Liver (tissue), 8 donors: ENCODE measurements at regions not wholly inside any gene's neighbourhood (a gene's known extent, or its start where the extent isn't known, plus 50 kb on each side); places are given as distances from the start of the nearest gene placed in this dataset.

ENCODE experiments used
- DNase-seq: peaks from one replicate; pipeline ENCODE4 v3.0.0-alpha.2; 2017; ENCODE audit warnings: low spot score
- H3K27ac ChIP-seq, 2 donors: one replicate each; pipeline ENCODE4 v1.7.0; 2013; ENCODE audit warnings: inconsistent platforms in 2 of 2, low read length in 2 of 2, control low read depth in 1 of 2, low read depth in 1 of 2, mild to moderate bottlenecking in 1 of 2
- H3K27me3 ChIP-seq, 4 donors: one replicate each; pipeline versions ENCODE4 v1.6.1 to v1.7.0; 2013; ENCODE audit warnings: low read length in 3 of 4, inconsistent platforms in 1 of 4, mild to moderate bottlenecking in 1 of 4, moderate library complexity in 1 of 4; ENCODE audit not compliant: control insufficient read depth in 4 of 4, insufficient read depth in 4 of 4
- H3K36me3 ChIP-seq, 4 donors: one replicate each; pipeline versions ENCODE4 v1.6.1 to v1.7.0; 2013; ENCODE audit warnings: low read length in 3 of 4, mild to moderate bottlenecking in 3 of 4, low read depth in 1 of 4, moderate library complexity in 1 of 4; ENCODE audit not compliant: control insufficient read depth in 4 of 4, insufficient read depth in 3 of 4
- H3K4me1 ChIP-seq, 4 donors: one replicate each; pipeline versions ENCODE4 v1.6.1 to v1.7.0; 2013; ENCODE audit warnings: low read length in 3 of 4, mild to moderate bottlenecking in 3 of 4, moderate library complexity in 1 of 4; ENCODE audit not compliant: control insufficient read depth in 4 of 4, insufficient read depth in 4 of 4
- H3K4me3 ChIP-seq, 3 donors: one replicate each; pipeline versions ENCODE4 v1.6.1 to v1.7.0; 2013; ENCODE audit warnings: low read length in 3 of 3, control low read depth in 1 of 3, low read depth in 1 of 3, mild to moderate bottlenecking in 1 of 3
- H3K9ac ChIP-seq, 2 donors: one replicate each; pipeline ENCODE4 v1.7.0; 2013; ENCODE audit warnings: low read length in 2 of 2, mild to moderate bottlenecking in 2 of 2, moderate library complexity in 2 of 2, control low read depth in 1 of 2, low read depth in 1 of 2
- H3K9me3 ChIP-seq, 4 donors: one replicate each; pipeline versions ENCODE4 v1.6.1 to v1.7.0; 2013; ENCODE audit warnings: low read length in 3 of 4; ENCODE audit not compliant: control insufficient read depth in 4 of 4
- EGR1 ChIP-seq, 2 donors: IDR thresholded peaks; 2 replicates each; pipeline ENCODE4 v1.6.1; 2016 to 2018; ENCODE audit warnings: antibody characterized with exemption in 2 of 2, low read depth in 2 of 2
- FOXA1 ChIP-seq: IDR thresholded peaks from 2 replicates; pipeline ENCODE4 v1.6.1; 2016; ENCODE audit warnings: antibody characterized with exemption
- GABPA ChIP-seq, 2 donors: IDR thresholded peaks in 1 of 2; conservative IDR thresholded peaks in 1 of 2; 2 replicates each; pipeline ENCODE4 v1.6.1; 2016; ENCODE audit warnings: antibody characterized with exemption in 2 of 2, mild to moderate bottlenecking in 1 of 2, moderate library complexity in 1 of 2
- HNF4G ChIP-seq: IDR thresholded peaks from 2 replicates; pipeline ENCODE4 v1.6.1; 2016; ENCODE audit warnings: antibody characterized with exemption
- JUND ChIP-seq, 2 donors: IDR thresholded peaks; 2 replicates each; pipeline ENCODE4 v1.6.1; 2016; ENCODE audit warnings: antibody characterized with exemption in 2 of 2
- RXRA ChIP-seq, 2 donors: IDR thresholded peaks; 2 replicates each; pipeline ENCODE4 v1.6.1; 2017 to 2018; ENCODE audit warnings: antibody characterized with exemption in 2 of 2, mild to moderate bottlenecking in 1 of 2
- YY1 ChIP-seq: IDR thresholded peaks from 2 replicates; pipeline ENCODE4 v1.6.1; 2016; ENCODE audit warnings: antibody characterized with exemption, mild to moderate bottlenecking
- WGBS: extraction: QIAGEN DNeasy Blood & Tissue Kit; methylation state at CpG from one replicate; pipeline ENCODE4 v1.1.7; 2013; 5-methylcytosine and 5-hydroxymethylcytosine counted together
- TF ChIP-seq, protein P1 (sequence below): IDR thresholded peaks from 2 replicates; pipeline ENCODE4 v1.6.1; 2016; ENCODE audit warnings: antibody characterized with exemption
- TF ChIP-seq, protein P2 (sequence below): IDR thresholded peaks from 2 replicates; pipeline ENCODE4 v1.6.1; 2016; ENCODE audit warnings: antibody characterized with exemption, mild to moderate bottlenecking
- TF ChIP-seq, protein P3 (sequence below): IDR thresholded peaks from 2 replicates; pipeline ENCODE4 v1.6.1; 2016; ENCODE audit warnings: antibody characterized with exemption
- TF ChIP-seq, protein P4 (sequence below): fragments of 150-350 bp; IDR thresholded peaks from 2 replicates; pipeline ENCODE4 v1.5.1; 2017; ENCODE audit warnings: improper control_type of control experiment, low read depth, low read length; ENCODE audit not compliant: missing input control
- donor health status: healthy.
- donor health status: healthy.
- donor health status: healthy.
- donor health status: healthy.
- donor health status: healthy.

DNA sequence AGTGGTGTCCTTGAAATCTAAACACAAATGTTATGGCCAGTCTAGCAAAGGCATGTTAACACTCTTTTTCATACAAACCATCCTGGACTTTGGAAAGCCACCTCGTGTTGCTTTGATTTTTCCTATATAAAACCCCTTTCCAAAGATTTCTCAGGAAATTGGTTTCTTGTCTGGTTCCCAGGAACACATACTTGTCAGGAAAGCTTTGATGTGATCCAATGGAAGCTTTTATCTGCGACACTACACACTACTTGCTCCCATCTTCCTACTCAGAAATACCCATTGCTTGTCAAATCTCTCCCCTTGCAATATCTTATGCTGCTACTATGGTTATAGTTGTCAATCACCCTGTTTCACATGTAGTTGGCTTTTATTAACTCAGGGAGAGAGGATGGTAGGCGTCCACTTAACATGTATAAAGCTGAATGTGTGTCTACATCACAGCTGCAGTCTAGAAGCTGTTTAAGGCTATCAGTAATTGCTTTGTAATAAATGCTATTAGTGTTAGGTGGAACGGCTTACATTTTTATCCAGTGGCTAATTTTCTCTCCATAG lies 189.6 kb downstream of the GPAM start (continued):
- TF ChIP-seq, protein P1, sequence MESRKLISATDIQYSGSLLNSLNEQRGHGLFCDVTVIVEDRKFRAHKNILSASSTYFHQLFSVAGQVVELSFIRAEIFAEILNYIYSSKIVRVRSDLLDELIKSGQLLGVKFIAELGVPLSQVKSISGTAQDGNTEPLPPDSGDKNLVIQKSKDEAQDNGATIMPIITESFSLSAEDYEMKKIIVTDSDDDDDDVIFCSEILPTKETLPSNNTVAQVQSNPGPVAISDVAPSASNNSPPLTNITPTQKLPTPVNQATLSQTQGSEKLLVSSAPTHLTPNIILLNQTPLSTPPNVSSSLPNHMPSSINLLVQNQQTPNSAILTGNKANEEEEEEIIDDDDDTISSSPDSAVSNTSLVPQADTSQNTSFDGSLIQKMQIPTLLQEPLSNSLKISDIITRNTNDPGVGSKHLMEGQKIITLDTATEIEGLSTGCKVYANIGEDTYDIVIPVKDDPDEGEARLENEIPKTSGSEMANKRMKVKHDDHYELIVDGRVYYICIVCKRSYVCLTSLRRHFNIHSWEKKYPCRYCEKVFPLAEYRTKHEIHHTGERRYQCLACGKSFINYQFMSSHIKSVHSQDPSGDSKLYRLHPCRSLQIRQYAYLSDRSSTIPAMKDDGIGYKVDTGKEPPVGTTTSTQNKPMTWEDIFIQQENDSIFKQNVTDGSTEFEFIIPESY, result no peak

DNA sequence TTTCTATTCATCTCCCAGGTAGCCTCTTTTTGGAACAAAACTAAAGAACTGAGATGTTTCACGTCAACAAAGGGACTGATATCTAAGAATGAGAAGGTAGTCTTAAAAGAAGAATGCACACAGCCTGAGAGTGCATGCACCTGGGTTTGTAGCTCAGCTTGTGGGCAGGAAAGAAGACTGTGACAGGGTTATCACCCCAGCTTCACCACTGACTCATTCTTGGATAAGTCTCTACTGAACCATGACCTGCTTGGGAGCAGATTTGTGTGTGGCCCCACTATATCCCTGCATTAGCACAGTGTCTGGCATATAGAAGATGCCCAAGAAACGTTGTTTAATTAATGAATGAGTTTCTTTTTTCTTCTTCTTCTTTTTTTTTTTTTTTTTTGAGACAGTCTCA lies 187.5 kb downstream of the GPAM start:
- TF ChIP-seq GABPA (IDR thresholded peaks at IDR 0.05 in 1 of 2, conservative IDR thresholded peaks at IDR 0.05 in 1 of 2) (no peak), JUND (IDR thresholded peaks at IDR 0.05) (no peak), YY1 (no peak)
- TF ChIP-seq, protein P2, sequence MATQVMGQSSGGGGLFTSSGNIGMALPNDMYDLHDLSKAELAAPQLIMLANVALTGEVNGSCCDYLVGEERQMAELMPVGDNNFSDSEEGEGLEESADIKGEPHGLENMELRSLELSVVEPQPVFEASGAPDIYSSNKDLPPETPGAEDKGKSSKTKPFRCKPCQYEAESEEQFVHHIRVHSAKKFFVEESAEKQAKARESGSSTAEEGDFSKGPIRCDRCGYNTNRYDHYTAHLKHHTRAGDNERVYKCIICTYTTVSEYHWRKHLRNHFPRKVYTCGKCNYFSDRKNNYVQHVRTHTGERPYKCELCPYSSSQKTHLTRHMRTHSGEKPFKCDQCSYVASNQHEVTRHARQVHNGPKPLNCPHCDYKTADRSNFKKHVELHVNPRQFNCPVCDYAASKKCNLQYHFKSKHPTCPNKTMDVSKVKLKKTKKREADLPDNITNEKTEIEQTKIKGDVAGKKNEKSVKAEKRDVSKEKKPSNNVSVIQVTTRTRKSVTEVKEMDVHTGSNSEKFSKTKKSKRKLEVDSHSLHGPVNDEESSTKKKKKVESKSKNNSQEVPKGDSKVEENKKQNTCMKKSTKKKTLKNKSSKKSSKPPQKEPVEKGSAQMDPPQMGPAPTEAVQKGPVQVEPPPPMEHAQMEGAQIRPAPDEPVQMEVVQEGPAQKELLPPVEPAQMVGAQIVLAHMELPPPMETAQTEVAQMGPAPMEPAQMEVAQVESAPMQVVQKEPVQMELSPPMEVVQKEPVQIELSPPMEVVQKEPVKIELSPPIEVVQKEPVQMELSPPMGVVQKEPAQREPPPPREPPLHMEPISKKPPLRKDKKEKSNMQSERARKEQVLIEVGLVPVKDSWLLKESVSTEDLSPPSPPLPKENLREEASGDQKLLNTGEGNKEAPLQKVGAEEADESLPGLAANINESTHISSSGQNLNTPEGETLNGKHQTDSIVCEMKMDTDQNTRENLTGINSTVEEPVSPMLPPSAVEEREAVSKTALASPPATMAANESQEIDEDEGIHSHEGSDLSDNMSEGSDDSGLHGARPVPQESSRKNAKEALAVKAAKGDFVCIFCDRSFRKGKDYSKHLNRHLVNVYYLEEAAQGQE, result no peak
- TF ChIP-seq, protein P3, sequence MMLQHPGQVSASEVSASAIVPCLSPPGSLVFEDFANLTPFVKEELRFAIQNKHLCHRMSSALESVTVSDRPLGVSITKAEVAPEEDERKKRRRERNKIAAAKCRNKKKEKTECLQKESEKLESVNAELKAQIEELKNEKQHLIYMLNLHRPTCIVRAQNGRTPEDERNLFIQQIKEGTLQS, result no peak
- no peaks in the 10 kb centered on the region for H3K4me1 ChIP-seq
- 83% methylated on average over 2 of the region's 2 CpGs for WGBS
- no peak overlapping the region for H3K27ac ChIP-seq
- no peak for DNase-seq
- H3K4me3 ChIP-seq, result no peak overlapping the region
- H3K27me3 ChIP-seq, result no peaks in the 10 kb centered on the region
- H3K9ac ChIP-seq, result no peak overlapping the region
- peaks cover 0 to 9% (median under 1%) of the 10 kb centered on the region in 4 donors for H3K9me3 ChIP-seq
- no peaks in the 10 kb centered on the region for H3K36me3 ChIP-seq

DNA sequence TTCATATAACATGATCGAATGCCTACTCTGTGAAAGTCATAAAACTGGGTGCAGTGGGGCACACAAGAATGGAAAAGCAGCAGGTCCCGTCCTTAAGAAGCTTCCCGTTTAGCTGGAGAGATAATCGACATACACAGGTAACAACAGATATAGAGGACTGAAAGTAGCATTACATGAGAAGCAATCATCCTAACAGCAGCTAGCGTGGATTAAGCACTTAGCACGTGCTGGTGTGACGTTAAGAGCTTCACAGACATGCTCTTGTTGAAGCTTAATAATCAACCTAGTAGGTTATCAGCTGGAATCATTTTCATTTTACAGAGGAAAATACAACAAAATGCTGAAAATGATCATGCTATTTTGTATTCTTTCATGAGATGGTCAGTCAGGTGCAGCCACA lies 184.8 kb downstream of the GPAM start:
- TF ChIP-seq YY1, result no peak
- TF ChIP-seq GABPA (IDR thresholded peaks at IDR 0.05 in 1 of 2, conservative IDR thresholded peaks at IDR 0.05 in 1 of 2), result no peak
- no peak for TF ChIP-seq RXRA (IDR thresholded peaks at IDR 0.05)
- no peak for TF ChIP-seq EGR1 (IDR thresholded peaks at IDR 0.05; ENCODE audit: low read depth in 2 of 2)
- TF ChIP-seq, protein P2, result no peak
- TF ChIP-seq, protein P1, result no peak
- TF ChIP-seq JUND (IDR thresholded peaks at IDR 0.05), result no peak
- TF ChIP-seq FOXA1, result no peak
- no peak for TF ChIP-seq HNF4G
- TF ChIP-seq, protein P4, sequence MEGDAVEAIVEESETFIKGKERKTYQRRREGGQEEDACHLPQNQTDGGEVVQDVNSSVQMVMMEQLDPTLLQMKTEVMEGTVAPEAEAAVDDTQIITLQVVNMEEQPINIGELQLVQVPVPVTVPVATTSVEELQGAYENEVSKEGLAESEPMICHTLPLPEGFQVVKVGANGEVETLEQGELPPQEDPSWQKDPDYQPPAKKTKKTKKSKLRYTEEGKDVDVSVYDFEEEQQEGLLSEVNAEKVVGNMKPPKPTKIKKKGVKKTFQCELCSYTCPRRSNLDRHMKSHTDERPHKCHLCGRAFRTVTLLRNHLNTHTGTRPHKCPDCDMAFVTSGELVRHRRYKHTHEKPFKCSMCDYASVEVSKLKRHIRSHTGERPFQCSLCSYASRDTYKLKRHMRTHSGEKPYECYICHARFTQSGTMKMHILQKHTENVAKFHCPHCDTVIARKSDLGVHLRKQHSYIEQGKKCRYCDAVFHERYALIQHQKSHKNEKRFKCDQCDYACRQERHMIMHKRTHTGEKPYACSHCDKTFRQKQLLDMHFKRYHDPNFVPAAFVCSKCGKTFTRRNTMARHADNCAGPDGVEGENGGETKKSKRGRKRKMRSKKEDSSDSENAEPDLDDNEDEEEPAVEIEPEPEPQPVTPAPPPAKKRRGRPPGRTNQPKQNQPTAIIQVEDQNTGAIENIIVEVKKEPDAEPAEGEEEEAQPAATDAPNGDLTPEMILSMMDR, result no peak
- Histone ChIP-seq H3K4me3 (no peak overlapping the region), H3K27ac (no peak overlapping the region), H3K9ac (no peak overlapping the region), H3K36me3 (no peaks in the 10 kb centered on the region), H3K4me1 (no peaks in the 10 kb centered on the region), H3K9me3 (peaks cover 0 to 9% (median under 1%) of the 10 kb centered on the region in 4 donors), H3K27me3 (no peaks in the 10 kb centered on the region)
- no peak for DNase-seq
- whole genome bisulfite sequencing, result 90% methylated on average over 7 of the region's 7 CpGs
